SU-DHL-6 (cell line): ENCODE measurements at regions not wholly inside any gene's neighbourhood (a gene's known extent, or its start where the extent isn't known, plus 50 kb on each side); places are given as distances from the start of the nearest gene placed in this dataset.

ENCODE experiments used
- H2AFZ ChIP-seq: fragments of 200-600 bp; sonication (generic); 2 replicates; pipeline ENCODE4 v1.6.1; 2014; ENCODE audit warnings: low read depth, mild to moderate bottlenecking, moderate library complexity, mixed read lengths, antibody characterized with exemption, low read length; ENCODE audit not compliant: severe bottlenecking
- H3F3A ChIP-seq: fragments of 200-600 bp; shearing (Covaris generic); 2 replicates; pipeline ENCODE4 v1.6.0; 2016; ENCODE audit warnings: antibody characterized with exemption, mild to moderate bottlenecking; ENCODE audit not compliant: insufficient read depth
- H3K27ac ChIP-seq: fragments of 200-600 bp; sonication (generic); 2 replicates; pipeline ENCODE4 v1.5.1; 2016; ENCODE audit warnings: low read depth, mild to moderate bottlenecking, low read length, moderate library complexity, mixed read lengths
- H3K27me3 ChIP-seq: fragments of 200-600 bp; sonication (generic), shearing (Covaris generic); 2 replicates; pipeline ENCODE4 v1.6.0; 2014; ENCODE audit warnings: mild to moderate bottlenecking, low read length
- H3K36me3 ChIP-seq: fragments of 200-600 bp; sonication (generic); 2 replicates; pipeline ENCODE4 v1.6.1; 2014; ENCODE audit warnings: mild to moderate bottlenecking, low read length, mixed read lengths
- H3K4me2 ChIP-seq: fragments of 300-600, 200-600 bp; shearing (Covaris generic), sonication (generic); 2 replicates; pipeline ENCODE4 v1.6.0; 2014; ENCODE audit warnings: low read length, low read depth, mild to moderate bottlenecking; ENCODE audit not compliant: poor library complexity, severe bottlenecking
- H3K4me3 ChIP-seq: fragments of 200-600 bp; sonication (generic); 2 replicates; pipeline ENCODE4 v1.5.1; 2014; ENCODE audit warnings: antibody characterized with exemption, low read length, mild to moderate bottlenecking, mixed read lengths; ENCODE audit not compliant: insufficient read depth, poor library complexity, severe bottlenecking
- H3K79me2 ChIP-seq: fragments of 200-600 bp; sonication (generic); 2 replicates; pipeline ENCODE4 v1.6.1; 2014; ENCODE audit warnings: mild to moderate bottlenecking, low read length, moderate library complexity; ENCODE audit not compliant: insufficient read depth
- H3K9ac ChIP-seq: fragments of 200-600 bp; sonication (generic); 2 replicates; pipeline ENCODE4 v1.7.0; 2014; ENCODE audit warnings: mild to moderate bottlenecking, low read length
- H3K9me2 ChIP-seq: fragments of 200-600 bp; sonication (generic); replicated peaks from 2 replicates; pipeline ENCODE4 v1.6.1; 2014; ENCODE audit warnings: low read length; ENCODE audit not compliant: insufficient read depth
- H3K9me3 ChIP-seq: fragments of 200-600 bp; sonication (generic); 2 replicates; pipeline ENCODE4 v1.6.1; 2014; ENCODE audit warnings: low read length, mixed read lengths; ENCODE audit not compliant: insufficient read depth
- H4K20me1 ChIP-seq: fragments of 200-600 bp; sonication (generic); 2 replicates; pipeline ENCODE4 v1.6.1; 2014; ENCODE audit warnings: low read depth, mild to moderate bottlenecking, antibody characterized with exemption, low read length, moderate library complexity, mixed read lengths
- EZH2phosphoT487 ChIP-seq: fragments of 200-600 bp; sonication (generic), shearing (Covaris generic); conservative IDR thresholded peaks from 2 replicates; pipeline ENCODE4 v1.6.1; 2018; ENCODE audit warnings: mild to moderate bottlenecking, antibody characterized with exemption, low read length, moderate library complexity, mixed read lengths
- TF ChIP-seq, protein P1 (sequence below): fragments of 200-600 bp; sonication (generic); IDR thresholded peaks from one replicate; pipeline ENCODE4 v1.5.1; 2017; ENCODE audit warnings: antibody characterized with exemption, mild to moderate bottlenecking, low read length, moderate library complexity; ENCODE audit not compliant: insufficient read depth, poor library complexity, severe bottlenecking

DNA sequence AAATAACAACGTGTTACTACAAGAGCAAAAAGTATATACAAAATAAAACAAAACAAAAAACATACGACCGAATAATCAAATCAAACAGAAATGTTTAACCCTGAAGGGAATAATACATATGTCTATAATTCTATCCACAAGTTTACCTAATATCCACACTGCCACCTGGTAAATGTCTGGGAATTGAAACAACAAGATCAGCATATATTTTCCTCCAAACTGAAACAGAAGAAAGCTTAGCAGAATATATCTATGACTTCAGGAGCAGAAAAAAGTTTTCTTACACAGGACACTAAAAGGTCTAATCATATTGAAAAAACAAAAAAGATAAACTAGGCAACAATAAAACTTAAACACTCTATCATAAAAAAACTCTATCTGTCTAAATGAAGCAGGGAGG lies 404.0 kb downstream of the CDH11 start:
- no peak overlapping the region for H3K4me2 ChIP-seq
- TF ChIP-seq, protein P1, sequence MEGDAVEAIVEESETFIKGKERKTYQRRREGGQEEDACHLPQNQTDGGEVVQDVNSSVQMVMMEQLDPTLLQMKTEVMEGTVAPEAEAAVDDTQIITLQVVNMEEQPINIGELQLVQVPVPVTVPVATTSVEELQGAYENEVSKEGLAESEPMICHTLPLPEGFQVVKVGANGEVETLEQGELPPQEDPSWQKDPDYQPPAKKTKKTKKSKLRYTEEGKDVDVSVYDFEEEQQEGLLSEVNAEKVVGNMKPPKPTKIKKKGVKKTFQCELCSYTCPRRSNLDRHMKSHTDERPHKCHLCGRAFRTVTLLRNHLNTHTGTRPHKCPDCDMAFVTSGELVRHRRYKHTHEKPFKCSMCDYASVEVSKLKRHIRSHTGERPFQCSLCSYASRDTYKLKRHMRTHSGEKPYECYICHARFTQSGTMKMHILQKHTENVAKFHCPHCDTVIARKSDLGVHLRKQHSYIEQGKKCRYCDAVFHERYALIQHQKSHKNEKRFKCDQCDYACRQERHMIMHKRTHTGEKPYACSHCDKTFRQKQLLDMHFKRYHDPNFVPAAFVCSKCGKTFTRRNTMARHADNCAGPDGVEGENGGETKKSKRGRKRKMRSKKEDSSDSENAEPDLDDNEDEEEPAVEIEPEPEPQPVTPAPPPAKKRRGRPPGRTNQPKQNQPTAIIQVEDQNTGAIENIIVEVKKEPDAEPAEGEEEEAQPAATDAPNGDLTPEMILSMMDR: no peak
- TF ChIP-seq EZH2phosphoT487: no peak
- H3K36me3 ChIP-seq: no peaks in the 10 kb centered on the region
- H3K27me3 ChIP-seq: no peaks in the 10 kb centered on the region
- no peaks in the 10 kb centered on the region for H3K79me2 ChIP-seq
- no peaks in the 10 kb centered on the region for H3K9me3 ChIP-seq
- H3F3A ChIP-seq: no peaks in the 10 kb centered on the region
- no peaks in the 10 kb centered on the region for H4K20me1 ChIP-seq
- H3K4me3 ChIP-seq: no peak overlapping the region
- H3K27ac ChIP-seq: no peak overlapping the region
- H3K9me2 ChIP-seq: no peaks in the 10 kb centered on the region; the same call in 1 of the 2 replicates
- H2AFZ ChIP-seq: no peak overlapping the region
- no peak overlapping the region for H3K9ac ChIP-seq

DNA sequence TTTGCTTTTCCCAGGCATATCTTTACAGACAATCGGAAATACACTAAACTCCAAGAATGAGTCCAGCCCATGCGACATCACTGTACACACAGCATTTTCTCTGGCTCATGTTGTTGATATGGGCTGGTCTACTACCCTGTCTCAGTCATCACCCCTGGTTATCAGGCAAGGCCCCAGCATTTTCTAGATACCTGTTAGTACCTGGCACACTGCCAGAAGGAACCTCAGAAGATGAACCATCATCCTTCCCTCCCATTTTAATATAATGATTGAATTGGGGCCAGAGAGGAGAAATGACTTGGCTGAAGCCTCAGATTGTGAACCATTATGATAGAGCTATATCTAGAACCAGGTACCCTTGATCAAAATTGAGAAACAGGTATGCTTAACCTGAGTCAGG lies 406.2 kb downstream of the CDH11 start:
- Histone ChIP-seq H3K9ac (no peak overlapping the region), H4K20me1 (no peaks in the 10 kb centered on the region), H3F3A (no peaks in the 10 kb centered on the region), H3K79me2 (no peaks in the 10 kb centered on the region), H3K4me2 (no peak overlapping the region), H3K36me3 (no peaks in the 10 kb centered on the region), H2AFZ (no peak overlapping the region), H3K4me3 (no peak overlapping the region), H3K27ac (no peak overlapping the region), H3K27me3 (no peaks in the 10 kb centered on the region), H3K9me3 (no peaks in the 10 kb centered on the region), H3K9me2 (no peaks in the 10 kb centered on the region)
- TF ChIP-seq, protein P1: no peak
- TF ChIP-seq EZH2phosphoT487: no peak

DNA sequence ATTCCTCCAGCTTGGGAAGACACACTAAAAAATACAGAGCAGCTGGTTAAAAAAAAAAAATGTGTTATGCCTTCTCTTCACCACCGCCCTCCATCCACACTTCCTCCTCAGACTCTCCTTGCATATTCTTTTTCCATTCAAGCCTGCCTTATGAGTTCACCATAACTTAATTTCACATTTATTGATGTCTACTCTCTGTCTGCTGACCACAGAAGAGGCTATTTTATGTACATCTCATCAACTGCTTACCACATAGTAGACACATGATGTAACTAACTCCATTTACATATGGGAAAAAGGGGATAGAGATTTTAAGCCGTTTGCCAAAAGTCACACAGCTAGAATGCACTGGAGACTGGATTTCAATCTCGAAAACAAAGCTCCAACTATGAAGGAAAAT lies 409.8 kb downstream of the CDH11 start:
- Histone ChIP-seq H4K20me1 (no peaks in the 10 kb centered on the region), H3K9me3 (no peaks in the 10 kb centered on the region), H3K4me3 (no peak overlapping the region), H2AFZ (no peak overlapping the region), H3K27ac (no peak overlapping the region), H3K9me2 (no peaks in the 10 kb centered on the region), H3K9ac (no peak overlapping the region), H3K79me2 (no peaks in the 10 kb centered on the region), H3K36me3 (no peaks in the 10 kb centered on the region), H3K4me2 (no peak overlapping the region), H3F3A (no peaks in the 10 kb centered on the region), H3K27me3 (no peaks in the 10 kb centered on the region)
- TF ChIP-seq, protein P1: no peak
- TF ChIP-seq EZH2phosphoT487: no peak

DNA sequence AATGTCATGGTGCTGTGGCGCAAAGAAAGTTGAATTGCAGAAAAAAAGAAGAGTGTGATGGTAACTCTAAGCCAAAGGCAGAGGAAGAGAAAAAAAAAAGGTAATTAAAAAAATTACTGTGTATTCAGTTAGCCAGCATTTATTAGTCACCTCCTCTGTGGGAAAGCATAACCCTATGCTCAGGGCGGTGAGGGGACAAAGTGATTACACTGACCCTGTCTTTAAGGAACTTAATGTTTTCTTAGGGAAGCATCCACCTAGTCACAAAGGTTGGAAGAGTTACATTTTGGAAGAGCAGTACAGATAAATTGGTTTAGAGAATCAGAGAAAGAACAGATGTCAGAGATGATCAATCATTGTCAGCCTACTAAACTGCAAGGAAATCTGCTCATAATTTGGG lies 410.3 kb downstream of the CDH11 start:
- H3K4me3 ChIP-seq: no peak overlapping the region
- H3K9ac ChIP-seq: no peak overlapping the region
- no peaks in the 10 kb centered on the region for H3F3A ChIP-seq
- no peaks in the 10 kb centered on the region for H3K79me2 ChIP-seq
- TF ChIP-seq EZH2phosphoT487: no peak
- TF ChIP-seq, protein P1: no peak
- H3K9me3 ChIP-seq: no peaks in the 10 kb centered on the region
- no peak overlapping the region for H3K4me2 ChIP-seq
- no peaks in the 10 kb centered on the region for H3K27me3 ChIP-seq
- no peaks in the 10 kb centered on the region for H4K20me1 ChIP-seq
- no peaks in the 10 kb centered on the region for H3K36me3 ChIP-seq
- H3K9me2 ChIP-seq: no peaks in the 10 kb centered on the region
- H3K27ac ChIP-seq: no peak overlapping the region
- no peak overlapping the region for H2AFZ ChIP-seq
